ENCODE measurements at regions not wholly inside any gene's neighbourhood (a gene's known extent, or its start where the extent isn't known, plus 50 kb on each side); places are given as distances from the start of the nearest gene placed in this dataset.

GRCh38 chr11:98572941-98573340 lies 447.8 kb upstream of the CNTN5 start:
- H3K36me3 Mint-ChIP-seq (ENCODE audit: low read depth), result no peaks in the 10 kb centered on the region
- no peak overlapping the region for H3K27ac ChIP-seq (ENCODE audit: low read depth)
- H3K27ac Mint-ChIP-seq, result no peak overlapping the region
- H3K27me3 ChIP-seq (ENCODE audit: insufficient read depth), result no peaks in the 10 kb centered on the region
- no peaks in the 10 kb centered on the region for H3F3A ChIP-seq (replicated peaks; ENCODE audit: low read depth)
- H4K20me1 ChIP-seq (replicated peaks; ENCODE audit: insufficient read depth), result no peaks in the 10 kb centered on the region
- H3K27me3 Mint-ChIP-seq (ENCODE audit: insufficient read depth, low read depth, poor library complexity), result no peaks in the 10 kb centered on the region
- no peak for ATAC-seq
- no peaks in the 10 kb centered on the region for H3K79me2 ChIP-seq (replicated peaks; ENCODE audit: insufficient read depth)
- DNase-seq (ENCODE audit: low spot score), result no peak
- H3K4me2 ChIP-seq, result no peak overlapping the region
- H3K36me3 ChIP-seq (ENCODE audit: insufficient read depth), result no peaks in the 10 kb centered on the region
- no peaks in the 10 kb centered on the region for H3K9me3 Mint-ChIP-seq
- no peak for TF ChIP-seq CTCF (conservative IDR thresholded peaks at IDR 0.05; ENCODE audit: low read depth in 2 of 2)
- TF ChIP-seq ZNF114 (CRISPR knock-in tag; IDR thresholded peaks at IDR 0.05), result no peak
- TF ChIP-seq POLR2AphosphoS5 (IDR thresholded peaks at IDR 0.05; ENCODE audit: low read depth), result no peak
- no peaks in the 10 kb centered on the region for H3K4me1 Mint-ChIP-seq
- H2AFZ ChIP-seq, result no peak overlapping the region
- H3K4me3 ChIP-seq, result no peak overlapping the region
- H3K4me1 ChIP-seq (ENCODE audit: insufficient read depth), result no peaks in the 10 kb centered on the region
- no peak overlapping the region for H3K4me3 Mint-ChIP-seq
- H3K9me2 ChIP-seq (ENCODE audit: insufficient read depth), result peaks cover 4% of the 10 kb centered on the region; the same call in 1 of the 2 replicates

- H3K4me1 Mint-ChIP-seq, result no peaks in the 10 kb centered on the region
- no peaks in the 10 kb centered on the region for H3K27me3 ChIP-seq (ENCODE audit: insufficient read depth)
- no peaks in the 10 kb centered on the region for H3K4me1 ChIP-seq (ENCODE audit: insufficient read depth)
- no peak for ATAC-seq
- no peaks in the 10 kb centered on the region for H3K36me3 Mint-ChIP-seq (ENCODE audit: low read depth)
- H3K4me2 ChIP-seq, result no peak overlapping the region
- no peak overlapping the region for H3K4me3 ChIP-seq
- no peaks in the 10 kb centered on the region for H4K20me1 ChIP-seq (replicated peaks; ENCODE audit: insufficient read depth)
- H3K9me2 ChIP-seq (ENCODE audit: insufficient read depth), result no peaks in the 10 kb centered on the region
- peaks cover 5% of the 10 kb centered on the region for H3K27me3 Mint-ChIP-seq (ENCODE audit: insufficient read depth, low read depth, poor library complexity)
- H3K36me3 ChIP-seq (ENCODE audit: insufficient read depth), result no peaks in the 10 kb centered on the region
- no peaks in the 10 kb centered on the region for H3K79me2 ChIP-seq (replicated peaks; ENCODE audit: insufficient read depth)
- H3F3A ChIP-seq (replicated peaks; ENCODE audit: low read depth), result no peaks in the 10 kb centered on the region
- H3K27ac Mint-ChIP-seq, result no peak overlapping the region
- DNase-seq (ENCODE audit: low spot score), result no peak
- no peak overlapping the region for H3K27ac ChIP-seq (ENCODE audit: low read depth)
- H3K4me3 Mint-ChIP-seq, result no peak overlapping the region
- no peaks in the 10 kb centered on the region for H3K9me3 Mint-ChIP-seq
- no peak overlapping the region for H2AFZ ChIP-seq
- TF ChIP-seq STAT1 (IDR thresholded peaks at IDR 0.05; ENCODE audit: unreplicated experiment), result no peak
- no peak for TF ChIP-seq CTCF (conservative IDR thresholded peaks at IDR 0.05; ENCODE audit: low read depth in 2 of 2)
- no peak for TF ChIP-seq ETS1 (IDR thresholded peaks at IDR 0.05)
- no peak for TF ChIP-seq CREB1 (CRISPR knock-in tag; IDR thresholded peaks at IDR 0.05; ENCODE audit: low read depth)
- TF ChIP-seq JUNB (IDR thresholded peaks at IDR 0.05; ENCODE audit: unreplicated experiment), result no peak
- TF ChIP-seq ZNF462 (CRISPR knock-in tag; IDR thresholded peaks at IDR 0.05), result no peak
- TF ChIP-seq POLR2AphosphoS5 (IDR thresholded peaks at IDR 0.05; ENCODE audit: low read depth), result no peak
Observed at GRCh38 chr11:98587884-98588283, 432.9 kb upstream of the CNTN5 start.

Data from GM23338 (cell line).